ENCODE measurements at regions not wholly inside any gene's neighbourhood (a gene's known extent, or its start where the extent isn't known, plus 50 kb on each side); places are given as distances from the start of the nearest gene placed in this dataset.
"Not testable (repeated sequence)": the region's sequence is repeated elsewhere in the genome, so short reads cannot be mapped to it uniquely, and the experiment has no call there.

DNA sequence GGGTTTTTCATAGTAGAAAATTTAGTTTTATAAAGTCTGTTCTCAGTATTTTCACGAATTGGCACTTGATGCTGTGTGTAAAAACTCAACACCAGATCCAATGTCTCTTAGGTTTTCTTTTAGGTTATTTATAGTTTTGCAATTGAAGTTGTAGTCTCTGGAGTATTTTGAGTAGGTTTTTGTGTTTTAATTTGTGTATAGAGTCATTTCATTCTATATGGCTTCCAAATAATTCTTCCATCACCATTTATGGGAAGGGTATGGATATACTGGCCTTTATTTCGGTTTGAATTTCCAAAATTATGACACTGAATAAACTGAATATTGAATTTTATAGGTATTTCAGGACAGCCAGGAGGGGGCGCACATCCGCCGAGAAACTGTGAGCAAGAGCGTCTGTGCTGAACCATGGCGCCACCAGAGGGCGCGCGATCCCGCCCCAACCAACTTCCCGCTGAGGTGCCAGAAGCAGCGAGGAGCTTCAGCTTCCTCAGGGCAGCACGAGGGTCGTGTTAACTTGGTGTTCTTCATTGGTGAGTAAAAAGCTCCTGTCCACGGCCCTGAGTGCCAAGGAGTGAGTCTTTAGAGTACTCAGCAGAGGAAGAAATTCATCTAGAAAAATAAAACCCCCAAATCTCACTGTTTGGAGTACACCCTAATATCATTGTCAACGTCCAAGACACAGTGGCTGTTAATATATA lies 207.5 kb downstream of the LMLN start:
- peak; percentile 71 for DNase-seq
- intact Hi-C loops (cut with micrococcal nuclease); H3K27me3 ChIP-seq (replicated peaks in 1 of 4; ENCODE audit: control extremely low read depth in 1 of 4, control insufficient read depth in 3 of 4, insufficient read depth in 4 of 4, low read length in 3 of 4); H3K27ac ChIP-seq (ENCODE audit: low read length in 2 of 2); H3K4me1 ChIP-seq (ENCODE audit: control insufficient read depth in 2 of 2, insufficient read depth in 2 of 2, low read length in 2 of 2); H3K4me1 Mint-ChIP-seq; H3K4me2 ChIP-seq (replicated peaks; ENCODE audit: low read depth, low read length, poor library complexity, severe bottlenecking); H3K9me3 ChIP-seq (ENCODE audit: control extremely low read depth in 1 of 3, control insufficient read depth in 2 of 3, insufficient read depth in 1 of 3, low read length in 2 of 3); POLR2A ChIA-PET; H3K4me3 Mint-ChIP-seq; H4K20me1 ChIP-seq (ENCODE audit: control insufficient read depth, insufficient read depth, low read length, poor library complexity, severe bottlenecking); CTCF ChIA-PET; H3K79me2 ChIP-seq (ENCODE audit: control insufficient read depth, insufficient read depth, low read length); H3K27ac Mint-ChIP-seq; H3K36me3 ChIP-seq (replicated peaks in 1 of 2; ENCODE audit: control extremely low read depth in 1 of 2, control insufficient read depth in 1 of 2, extremely low read depth in 1 of 2, insufficient read depth in 2 of 2, low read length in 1 of 2); H3K9ac ChIP-seq (ENCODE audit: low read length); H3K9me3 Mint-ChIP-seq (ENCODE audit: insufficient read depth); ATAC-seq (ENCODE audit: low read depth); H2AFZ ChIP-seq (ENCODE audit: insufficient read depth, low read depth, low read length, poor library complexity, severe bottlenecking); H3K4me3 ChIP-seq (ENCODE audit: control extremely low read depth in 1 of 5, extremely low read depth in 1 of 5, insufficient read depth in 1 of 5, low read depth in 2 of 5, low read length in 4 of 5): not testable (repeated sequence)
- TF ChIP-seq, protein P1, sequence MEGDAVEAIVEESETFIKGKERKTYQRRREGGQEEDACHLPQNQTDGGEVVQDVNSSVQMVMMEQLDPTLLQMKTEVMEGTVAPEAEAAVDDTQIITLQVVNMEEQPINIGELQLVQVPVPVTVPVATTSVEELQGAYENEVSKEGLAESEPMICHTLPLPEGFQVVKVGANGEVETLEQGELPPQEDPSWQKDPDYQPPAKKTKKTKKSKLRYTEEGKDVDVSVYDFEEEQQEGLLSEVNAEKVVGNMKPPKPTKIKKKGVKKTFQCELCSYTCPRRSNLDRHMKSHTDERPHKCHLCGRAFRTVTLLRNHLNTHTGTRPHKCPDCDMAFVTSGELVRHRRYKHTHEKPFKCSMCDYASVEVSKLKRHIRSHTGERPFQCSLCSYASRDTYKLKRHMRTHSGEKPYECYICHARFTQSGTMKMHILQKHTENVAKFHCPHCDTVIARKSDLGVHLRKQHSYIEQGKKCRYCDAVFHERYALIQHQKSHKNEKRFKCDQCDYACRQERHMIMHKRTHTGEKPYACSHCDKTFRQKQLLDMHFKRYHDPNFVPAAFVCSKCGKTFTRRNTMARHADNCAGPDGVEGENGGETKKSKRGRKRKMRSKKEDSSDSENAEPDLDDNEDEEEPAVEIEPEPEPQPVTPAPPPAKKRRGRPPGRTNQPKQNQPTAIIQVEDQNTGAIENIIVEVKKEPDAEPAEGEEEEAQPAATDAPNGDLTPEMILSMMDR (IDR thresholded peaks at IDR 0.05) = peak; percentile 96
- WGBS (ENCODE audit: insufficient coverage) = no CpG with 5 or more reads among the region's 17 CpGs
- peaks cover 17% of the 10 kb centered on the region for H3K27me3 Mint-ChIP-seq

DNA sequence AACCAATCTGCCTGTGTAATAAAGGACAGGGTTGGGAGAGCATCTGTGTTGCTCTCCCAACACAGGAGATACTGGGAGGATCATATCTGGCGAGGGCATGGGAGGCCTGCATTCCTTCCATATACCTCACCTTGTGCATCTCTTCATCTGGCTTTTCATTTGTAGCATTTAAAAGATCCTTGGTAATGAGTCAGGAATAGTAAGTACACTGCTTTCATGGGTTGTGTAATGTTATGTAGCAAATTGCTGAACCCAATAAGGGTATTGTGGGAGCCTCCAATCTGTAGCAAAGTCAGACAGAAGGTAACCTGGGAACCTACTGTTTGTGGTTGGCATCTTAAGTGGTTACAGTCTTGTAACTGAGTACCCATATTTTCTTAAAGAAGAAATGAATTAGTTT lies 210.8 kb downstream of the LMLN start:
- H3K27ac ChIP-seq (ENCODE audit: low read length in 2 of 2); H3K9me3 ChIP-seq (ENCODE audit: control extremely low read depth in 1 of 3, control insufficient read depth in 2 of 3, insufficient read depth in 1 of 3, low read length in 2 of 3); H3K4me3 ChIP-seq (ENCODE audit: control extremely low read depth in 1 of 5, extremely low read depth in 1 of 5, insufficient read depth in 1 of 5, low read depth in 2 of 5, low read length in 4 of 5); H3K27me3 ChIP-seq (replicated peaks in 1 of 4; ENCODE audit: control extremely low read depth in 1 of 4, control insufficient read depth in 3 of 4, insufficient read depth in 4 of 4, low read length in 3 of 4); H3K4me2 ChIP-seq (replicated peaks; ENCODE audit: low read depth, low read length, poor library complexity, severe bottlenecking); H3K9ac ChIP-seq (ENCODE audit: low read length); H4K20me1 ChIP-seq (ENCODE audit: control insufficient read depth, insufficient read depth, low read length, poor library complexity, severe bottlenecking); ATAC-seq (ENCODE audit: low read depth); POLR2A ChIA-PET; intact Hi-C loops (cut with micrococcal nuclease); H3K79me2 ChIP-seq (ENCODE audit: control insufficient read depth, insufficient read depth, low read length); H2AFZ ChIP-seq (ENCODE audit: insufficient read depth, low read depth, low read length, poor library complexity, severe bottlenecking); H3K4me3 Mint-ChIP-seq; DNase-seq; H3K9me3 Mint-ChIP-seq (ENCODE audit: insufficient read depth); CTCF ChIA-PET; H3K27ac Mint-ChIP-seq; H3K4me1 Mint-ChIP-seq; H3K4me1 ChIP-seq (ENCODE audit: control insufficient read depth in 2 of 2, insufficient read depth in 2 of 2, low read length in 2 of 2); H3K36me3 ChIP-seq (replicated peaks in 1 of 2; ENCODE audit: control extremely low read depth in 1 of 2, control insufficient read depth in 1 of 2, extremely low read depth in 1 of 2, insufficient read depth in 2 of 2, low read length in 1 of 2): not testable (repeated sequence)
- no CpG with 5 or more reads among the region's 1 CpG for WGBS (ENCODE audit: insufficient coverage)
- H3K27me3 Mint-ChIP-seq = peaks cover 17% of the 10 kb centered on the region

DNA sequence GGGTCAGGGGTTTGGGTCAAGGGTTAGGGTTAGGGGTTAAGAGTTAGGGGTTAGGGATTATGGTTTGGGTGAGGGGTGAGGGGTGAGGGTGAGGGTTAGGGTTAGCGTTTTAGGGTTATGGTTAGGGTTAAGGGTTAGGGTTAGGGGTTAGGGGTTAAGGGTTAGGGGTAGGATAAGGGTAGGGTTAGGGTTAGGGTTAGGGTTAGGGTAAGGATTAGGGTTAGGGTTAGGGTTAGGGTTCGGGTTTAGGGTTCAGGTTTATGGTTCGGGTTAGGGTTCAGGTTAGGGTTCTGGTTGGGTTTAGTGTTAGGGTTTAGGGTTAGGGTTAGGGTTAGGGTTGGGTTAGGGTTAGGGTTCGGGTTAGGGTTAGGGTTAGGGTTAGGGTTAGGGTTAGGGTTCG lies 213.1 kb downstream of the LMLN start:
- H3K4me2 ChIP-seq (replicated peaks; ENCODE audit: low read depth, low read length, poor library complexity, severe bottlenecking); POLR2A ChIA-PET; H3K9me3 Mint-ChIP-seq (ENCODE audit: insufficient read depth); CTCF ChIA-PET; H3K4me3 Mint-ChIP-seq; H4K20me1 ChIP-seq (ENCODE audit: control insufficient read depth, insufficient read depth, low read length, poor library complexity, severe bottlenecking); H3K27me3 ChIP-seq (replicated peaks in 1 of 4; ENCODE audit: control extremely low read depth in 1 of 4, control insufficient read depth in 3 of 4, insufficient read depth in 4 of 4, low read length in 3 of 4); H3K27ac ChIP-seq (ENCODE audit: low read length in 2 of 2); H3K27ac Mint-ChIP-seq; H3K36me3 ChIP-seq (replicated peaks in 1 of 2; ENCODE audit: control extremely low read depth in 1 of 2, control insufficient read depth in 1 of 2, extremely low read depth in 1 of 2, insufficient read depth in 2 of 2, low read length in 1 of 2); H3K4me1 ChIP-seq (ENCODE audit: control insufficient read depth in 2 of 2, insufficient read depth in 2 of 2, low read length in 2 of 2); H3K4me1 Mint-ChIP-seq; H3K79me2 ChIP-seq (ENCODE audit: control insufficient read depth, insufficient read depth, low read length); H3K4me3 ChIP-seq (ENCODE audit: control extremely low read depth in 1 of 5, extremely low read depth in 1 of 5, insufficient read depth in 1 of 5, low read depth in 2 of 5, low read length in 4 of 5); DNase-seq; intact Hi-C loops (cut with micrococcal nuclease); ATAC-seq (ENCODE audit: low read depth); H3K9ac ChIP-seq (ENCODE audit: low read length); H3K9me3 ChIP-seq (ENCODE audit: control extremely low read depth in 1 of 3, control insufficient read depth in 2 of 3, insufficient read depth in 1 of 3, low read length in 2 of 3); H2AFZ ChIP-seq (ENCODE audit: insufficient read depth, low read depth, low read length, poor library complexity, severe bottlenecking): not testable (repeated sequence)
- WGBS (ENCODE audit: insufficient coverage) = 94% methylated on average over 4 of the region's 5 CpGs
- H3K27me3 Mint-ChIP-seq = peaks cover 13% of the 10 kb centered on the region

Data from B cell (primary cell).